CD4-positive, alpha-beta T cell treated with Interleukin-12 subunit alpha and Interleukin-12 subunit beta, for 1 hour (primary cell): ENCODE measurements at regions not wholly inside any gene's neighbourhood (a gene's known extent, or its start where the extent isn't known, plus 50 kb on each side); places are given as distances from the start of the nearest gene placed in this dataset.

Source experiments
- DNase-seq: peaks from one replicate; pipeline ENCODE4 v3.0.0-alpha.2; 2020

DNA sequence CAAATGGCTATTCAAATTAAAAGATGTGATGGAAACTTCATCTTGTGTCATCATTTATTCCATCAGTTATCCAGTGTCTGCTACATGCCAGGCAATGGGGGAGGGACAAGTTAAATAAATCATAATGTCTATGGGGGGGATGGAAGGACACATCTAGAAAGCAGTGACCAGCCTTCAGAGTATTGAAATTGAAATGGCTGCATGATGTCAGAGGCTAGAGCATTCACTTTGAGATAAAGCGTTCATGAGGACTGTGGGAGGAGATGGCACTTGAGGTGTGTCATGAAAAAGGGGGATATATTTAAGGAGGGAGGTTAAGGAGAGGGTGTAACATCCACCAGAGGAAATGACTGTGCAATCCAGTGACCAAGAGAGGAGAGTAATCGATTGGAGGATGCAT lies 50.6 kb downstream of the SLIT2 start:
- DNase-seq = no peak

DNA sequence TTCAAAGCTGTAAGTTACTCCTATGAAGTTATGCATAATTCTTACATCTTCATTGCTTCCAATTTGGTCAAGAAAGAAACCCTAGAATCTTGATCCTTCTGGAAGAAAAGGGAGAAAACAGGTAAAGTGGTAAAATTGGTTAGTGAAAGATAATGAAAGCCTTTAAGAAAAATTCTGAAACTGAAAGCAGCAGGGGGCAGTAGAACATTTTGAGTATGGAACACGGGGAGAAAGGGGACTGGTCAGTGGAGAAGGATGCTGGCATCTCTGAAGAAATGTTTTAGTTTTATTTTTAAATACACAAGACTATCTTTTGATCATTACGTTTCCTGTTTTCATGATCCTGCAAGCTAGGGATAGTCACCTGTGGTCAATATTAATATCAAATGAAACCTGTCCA lies 54.3 kb downstream of the SLIT2 start:
- no peak for DNase-seq

DNA sequence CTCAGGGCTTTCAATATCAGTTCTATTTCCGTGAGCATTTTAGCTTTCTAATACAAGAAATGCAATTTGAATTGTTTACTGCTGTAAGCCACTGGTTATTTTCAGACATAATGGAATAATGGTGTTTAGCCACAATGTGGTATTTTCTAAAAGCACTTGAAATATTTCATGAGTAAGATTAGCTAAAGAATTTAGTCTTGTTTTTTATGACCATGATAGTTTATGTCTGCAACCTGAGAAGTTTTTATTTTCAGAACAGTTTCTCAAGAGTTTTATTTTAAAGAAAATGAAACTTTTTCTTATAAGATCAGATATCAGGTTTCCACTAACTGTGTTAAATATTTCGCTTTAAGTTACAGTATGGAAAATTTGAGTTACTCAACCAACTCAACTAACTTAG lies 60.2 kb downstream of the SLIT2 start:
- DNase-seq = no peak

DNA sequence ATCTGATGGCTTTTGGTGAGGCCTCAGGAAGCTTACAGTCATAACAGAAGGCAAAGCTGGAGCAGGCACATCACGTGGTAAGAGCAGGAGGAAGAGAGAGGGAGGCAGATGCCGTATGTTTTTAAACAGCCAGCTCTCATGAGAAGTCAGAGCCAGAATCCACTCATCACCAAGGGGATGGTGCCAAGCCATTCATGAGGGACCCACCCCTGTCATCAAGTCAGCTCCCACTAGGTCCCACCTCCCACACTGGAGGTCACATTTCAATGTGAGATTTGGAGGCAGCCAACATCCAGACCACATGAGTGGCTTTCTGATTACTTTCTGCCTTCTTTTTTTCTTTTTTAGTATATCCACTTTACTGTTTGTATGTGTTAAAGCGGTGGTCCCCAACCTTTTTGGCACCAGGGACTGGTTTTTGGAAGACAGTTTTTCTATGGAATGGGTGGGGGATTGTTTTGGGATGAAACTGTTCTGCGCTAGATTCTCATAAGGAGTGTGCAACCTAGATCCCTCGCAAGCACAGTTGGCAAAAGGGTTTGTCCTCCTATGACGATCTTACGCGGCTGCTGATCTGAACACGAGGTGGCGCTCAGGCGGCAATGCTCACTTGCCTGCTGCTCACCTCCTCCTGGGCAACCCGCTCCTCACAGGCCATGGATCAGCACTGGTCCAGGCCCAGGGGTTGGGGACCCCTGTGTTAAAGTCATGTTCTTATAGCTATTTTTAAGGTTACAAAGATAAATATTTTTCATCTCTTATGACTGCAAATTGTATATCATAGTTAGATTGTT lies 61.7 kb downstream of the SLIT2 start:
- no peak for DNase-seq

DNA sequence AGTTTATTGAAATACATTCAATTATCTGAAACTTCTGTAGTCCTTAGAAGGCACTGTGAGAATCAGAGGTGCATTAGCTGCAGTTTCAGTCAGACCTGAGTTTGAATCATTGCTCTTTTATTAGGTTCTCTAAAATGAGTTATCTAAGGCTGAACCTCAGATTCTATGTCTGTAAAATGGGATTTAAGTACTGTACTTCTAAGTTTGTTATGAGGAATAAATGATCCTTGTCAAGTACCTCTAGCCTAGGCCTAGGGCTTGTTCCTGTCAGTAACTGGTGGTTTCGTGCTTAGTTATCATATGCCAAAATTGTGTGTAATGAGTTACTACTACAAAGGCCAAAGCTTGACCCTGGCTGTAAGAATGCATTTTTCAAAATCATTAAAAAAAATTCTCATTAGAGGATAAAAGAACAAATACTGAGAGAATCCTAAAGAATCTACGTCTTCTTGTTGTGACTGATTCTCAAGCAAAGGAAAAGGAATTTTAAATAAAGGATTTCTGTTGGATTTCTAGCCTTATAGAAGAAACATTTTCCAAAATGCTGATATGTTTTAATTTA lies 65.8 kb downstream of the SLIT2 start:
- no peak for DNase-seq

- DNase-seq = no peak
Observed at GRCh38 chr4:20318001-20318908, 66.5 kb downstream of the SLIT2 start.

DNA sequence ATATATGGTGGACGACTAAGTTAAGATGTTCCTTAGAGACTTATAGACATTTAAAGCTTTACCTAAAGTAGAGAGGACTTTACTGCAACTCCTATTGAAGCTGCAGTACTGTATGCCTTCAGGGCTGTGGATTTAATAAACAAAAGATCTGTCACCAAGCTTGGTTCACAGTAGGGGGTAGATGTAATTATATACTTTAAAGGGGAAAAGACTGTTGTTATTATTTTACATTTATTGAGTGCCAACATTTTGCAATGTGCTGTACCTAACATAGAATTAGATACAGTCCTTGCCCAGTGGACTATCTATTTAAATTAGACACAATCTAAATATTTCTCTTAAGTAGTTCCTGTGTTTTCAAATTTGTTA lies 67.2 kb downstream of the SLIT2 start:
- DNase-seq = no peak

GRCh38 chr4:20319825-20320612 lies 68.3 kb downstream of the SLIT2 start:
- no peak for DNase-seq

DNA sequence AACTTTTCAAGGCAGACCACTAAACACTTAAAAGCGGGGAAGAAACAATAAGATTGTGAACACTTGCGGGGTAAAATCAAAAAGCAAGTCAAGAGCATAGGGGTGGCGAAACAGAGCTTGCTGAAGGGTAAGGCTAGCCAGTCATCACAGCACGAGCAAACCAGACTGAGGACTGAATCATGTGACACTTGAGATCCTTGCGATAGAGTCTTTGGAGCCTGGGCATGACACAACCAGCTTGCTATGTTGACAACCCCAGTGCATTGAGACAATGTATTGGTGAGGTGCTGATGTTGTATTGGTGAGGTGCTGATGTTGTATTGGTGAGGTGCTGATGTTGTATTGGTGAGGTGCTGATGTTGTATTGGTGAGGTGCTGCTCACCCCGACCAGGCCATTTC lies 72.3 kb downstream of the SLIT2 start:
- no peak for DNase-seq

- DNase-seq = no peak
Observed at GRCh38 chr4:20326460-20326859, 74.8 kb downstream of the SLIT2 start.

DNA sequence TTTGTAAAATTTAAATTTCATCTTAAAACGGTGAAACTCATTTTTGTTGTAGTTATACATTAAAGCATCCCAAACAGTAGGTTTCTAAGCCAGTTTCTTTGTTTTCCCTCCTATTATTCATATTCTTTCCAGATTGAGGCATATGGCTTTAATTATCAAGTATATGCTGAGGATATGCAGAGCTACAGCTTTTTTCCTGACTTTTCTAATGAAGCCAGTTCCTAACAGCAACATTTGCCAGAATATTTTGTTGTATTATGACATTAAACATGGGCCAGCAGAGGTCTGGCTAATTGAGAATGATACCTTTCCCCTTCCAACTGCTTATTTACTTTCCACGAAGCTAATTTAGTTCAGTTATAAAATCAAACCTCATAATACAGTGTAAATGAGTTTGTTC lies 75.3 kb downstream of the SLIT2 start:
- DNase-seq = no peak

DNA sequence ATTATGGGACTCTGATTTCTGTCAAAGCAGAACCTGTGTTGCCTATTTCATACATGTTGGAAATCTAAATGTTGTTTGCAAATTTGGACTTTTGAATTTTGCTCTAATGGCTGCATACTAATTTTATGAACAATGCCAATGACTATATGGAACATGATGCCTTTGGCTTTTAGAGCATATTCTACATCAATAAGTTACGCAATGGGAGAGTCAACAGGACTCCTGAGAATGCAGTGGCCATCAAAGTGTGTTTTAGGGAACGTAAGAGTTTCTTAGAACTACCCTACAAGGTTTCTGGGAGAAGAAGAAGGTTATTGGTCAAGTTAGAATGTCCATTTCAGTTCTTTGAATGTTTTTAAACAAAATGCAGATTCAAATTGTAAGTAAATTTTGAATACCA lies 76.1 kb downstream of the SLIT2 start:
- no peak for DNase-seq

DNA sequence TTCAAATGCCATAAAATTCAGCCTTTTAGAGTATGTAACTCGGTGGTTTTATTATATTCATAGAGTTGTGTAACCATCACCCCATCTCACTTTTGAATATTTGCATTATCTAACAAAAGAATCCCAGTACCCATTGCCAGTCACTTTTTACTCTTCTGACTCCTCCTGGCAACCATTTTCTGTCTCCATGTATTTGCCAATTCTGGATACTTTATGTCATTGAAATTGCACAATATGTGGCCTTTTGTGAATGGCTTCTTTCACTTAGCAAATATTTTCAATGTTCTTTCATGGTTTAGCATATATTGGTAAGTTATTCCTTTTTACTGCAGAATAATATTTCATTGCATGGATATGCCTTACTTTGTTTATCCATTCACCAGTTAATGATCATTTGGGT lies 79.9 kb downstream of the SLIT2 start:
- no peak for DNase-seq

- no peak for DNase-seq
Observed at GRCh38 chr4:20333141-20333715, 81.5 kb downstream of the SLIT2 start.

DNA sequence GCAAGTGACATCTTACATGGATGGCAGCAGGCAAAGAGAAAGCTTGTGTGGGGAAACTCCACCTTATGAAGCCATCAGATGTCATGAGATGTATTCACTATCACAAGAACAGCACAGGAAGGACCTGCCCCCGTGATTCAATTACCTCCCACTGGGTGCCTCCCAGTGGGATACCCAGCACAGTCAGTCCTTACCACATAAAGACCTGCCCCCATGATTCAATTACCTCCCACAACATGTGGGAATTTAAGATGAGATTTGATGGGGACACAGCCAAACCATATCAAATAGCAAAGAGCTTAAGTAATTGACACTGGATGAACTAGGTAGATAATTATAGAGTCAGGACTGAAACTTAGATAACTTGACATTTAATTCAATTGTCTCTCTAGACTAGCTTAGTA lies 85.6 kb downstream of the SLIT2 start:
- no peak for DNase-seq

GRCh38 chr4:20338841-20339240 lies 87.1 kb downstream of the SLIT2 start:
- DNase-seq = no peak

DNA sequence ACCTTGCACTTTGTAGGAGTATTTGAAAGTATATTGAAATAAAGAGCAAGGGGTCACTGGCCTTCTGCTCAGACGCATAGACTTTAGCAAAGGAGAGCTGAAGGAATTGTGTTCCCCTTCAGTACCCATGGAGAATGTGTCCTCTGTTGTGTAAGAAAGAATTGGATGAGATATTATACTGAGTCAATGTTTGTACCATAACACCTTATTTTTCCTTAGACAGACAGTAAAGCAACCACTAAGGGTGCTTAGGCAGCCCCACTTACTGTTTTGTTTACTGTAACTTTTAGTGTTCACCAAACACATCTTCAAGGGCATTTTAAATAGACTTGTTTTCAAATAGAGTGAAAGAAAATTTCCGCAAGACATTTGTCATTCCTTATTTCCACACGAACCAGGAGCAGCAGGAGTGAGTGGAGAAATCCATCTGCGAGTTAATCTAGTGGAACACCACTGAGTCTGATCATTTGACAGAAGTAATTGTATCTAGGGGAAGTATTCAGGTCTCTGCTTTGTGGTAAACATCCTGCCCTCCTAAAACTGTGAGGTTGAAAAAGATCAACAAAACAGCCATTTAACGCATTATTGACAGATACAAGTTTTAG lies 89.5 kb downstream of the SLIT2 start:
- no peak for DNase-seq

DNA sequence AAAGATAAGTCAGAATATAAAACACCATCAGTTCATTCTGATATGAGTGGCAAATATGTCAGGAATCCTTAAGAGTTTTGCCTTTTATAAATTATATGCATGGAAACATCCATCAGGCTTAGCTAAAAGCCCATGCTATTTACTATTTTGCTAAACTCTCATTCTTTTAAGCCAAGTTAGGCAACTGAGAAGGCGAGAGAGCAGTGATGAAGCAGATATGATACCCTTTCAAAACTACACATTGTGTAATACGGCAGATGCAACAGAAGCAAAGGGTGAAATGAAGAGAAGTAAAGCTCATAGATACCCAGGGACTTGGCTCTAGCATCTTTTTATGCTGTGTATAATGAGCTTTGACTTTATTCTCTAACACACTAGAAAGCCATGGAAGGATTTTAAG lies 95.8 kb downstream of the SLIT2 start:
- DNase-seq = no peak

DNA sequence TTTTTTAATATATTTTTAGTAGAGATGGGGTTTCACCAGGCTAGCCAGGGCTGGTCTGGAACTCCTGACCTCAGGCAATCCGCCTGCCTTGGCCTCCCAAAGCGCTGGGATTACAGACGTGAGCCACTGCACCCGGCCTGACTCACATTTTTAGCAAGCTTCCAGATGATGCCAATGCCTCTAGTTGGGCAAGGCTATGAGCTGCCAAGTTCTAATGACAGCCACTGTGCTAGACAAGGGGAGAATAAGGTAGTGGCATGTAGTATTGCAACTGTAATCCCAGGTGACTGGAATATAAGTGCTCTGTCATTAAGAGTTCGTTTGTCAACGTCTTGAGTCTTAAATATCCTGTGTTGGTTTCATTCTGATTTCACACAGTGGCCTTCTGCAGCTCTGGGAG lies 96.7 kb downstream of the SLIT2 start:
- DNase-seq = no peak

DNA sequence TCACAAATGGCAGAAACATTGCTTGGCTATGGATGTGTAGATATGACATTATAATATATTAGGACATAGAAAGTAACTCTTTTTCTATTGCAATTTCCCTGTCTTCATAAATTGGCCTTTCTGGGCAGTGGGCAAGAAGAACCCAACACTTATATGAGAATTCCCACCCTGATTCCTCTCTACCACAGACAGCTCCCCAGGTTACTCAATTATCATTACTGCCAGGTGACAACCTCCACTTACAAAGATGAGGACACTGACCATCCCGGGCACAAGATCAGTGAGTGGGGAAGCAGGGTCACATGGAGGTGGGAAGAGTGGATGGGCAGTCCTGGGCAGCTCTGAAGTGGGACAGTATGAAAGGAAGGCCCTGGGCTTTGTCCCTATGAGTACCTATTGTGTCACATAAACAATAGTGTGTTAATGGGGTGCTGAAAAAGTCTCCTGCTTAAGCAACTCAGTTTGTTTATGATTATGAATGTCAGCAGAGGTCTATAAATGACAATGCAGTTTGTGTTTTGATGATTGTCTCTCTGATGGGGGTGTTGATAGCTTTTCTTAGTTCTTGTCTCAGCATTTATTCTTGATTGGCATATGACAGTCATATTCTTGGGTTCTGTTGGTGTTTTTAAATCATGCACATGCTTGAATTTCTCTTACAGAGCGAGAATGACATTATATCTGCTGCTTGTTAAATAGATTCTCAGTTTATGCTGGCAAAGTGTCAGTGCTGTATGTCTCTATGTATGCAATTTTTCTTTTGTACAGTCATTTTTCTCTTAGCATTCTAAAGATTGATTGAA lies 99.9 kb downstream of the SLIT2 start:
- DNase-seq = no peak

DNA sequence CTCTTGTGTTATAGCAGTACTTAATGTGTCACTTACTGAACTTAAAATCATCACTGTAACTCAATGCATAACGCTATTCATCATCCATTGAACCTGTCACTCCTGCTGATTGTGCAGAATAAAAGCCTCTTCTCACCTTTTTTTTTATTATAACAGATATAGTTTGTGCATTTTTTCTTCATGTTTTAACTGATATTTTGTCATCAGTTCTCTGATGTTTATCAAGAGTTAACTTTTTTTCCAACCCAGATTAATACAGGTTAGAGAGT lies 100.4 kb downstream of the SLIT2 start:
- DNase-seq = no peak

- no peak for DNase-seq
Observed at GRCh38 chr4:20353646-20354045, 101.9 kb downstream of the SLIT2 start.
